ENCODE measurements at regions not wholly inside any gene's neighbourhood (a gene's known extent, or its start where the extent isn't known, plus 50 kb on each side); places are given as distances from the start of the nearest gene placed in this dataset.

GRCh38 chr2:17095340-17095739 lies 422.9 kb downstream of the RAD51AP2 start:
- Histone ChIP-seq H3K27ac (ENCODE audit: low read depth in 2 of 2, low read length in 2 of 2) (no peak overlapping the region), H3K4me3 (ENCODE audit: low read length in 3 of 3) (no peak overlapping the region), H3K36me3 (ENCODE audit: control insufficient read depth in 2 of 3, insufficient read depth in 3 of 3, low read length in 3 of 3) (no peaks in the 10 kb centered on the region), H3K9me3 (ENCODE audit: control insufficient read depth in 2 of 3, insufficient read depth in 1 of 3, low read length in 3 of 3) (no peaks in the 10 kb centered on the region), H3K27me3 (ENCODE audit: control insufficient read depth, insufficient read depth, low read length) (no peaks in the 10 kb centered on the region), H3K4me1 (ENCODE audit: control insufficient read depth in 2 of 3, insufficient read depth in 2 of 3, low read depth in 1 of 3, low read length in 3 of 3) (no peaks in the 10 kb centered on the region), H3K9ac (ENCODE audit: low read length in 3 of 3) (no peak overlapping the region)
- intact Hi-C loops (cut with DNase I) = no loop called here
- no peak for TF ChIP-seq CTCF (IDR thresholded peaks at IDR 0.05; ENCODE audit: borderline replicate concordance, extremely low read depth, insufficient read depth)
- DNase-seq = no peak
- FAIRE-seq = peak; percentile 84

GRCh38 chr2:17093712-17094111 lies 424.5 kb downstream of the RAD51AP2 start:
- H3K27me3 ChIP-seq (ENCODE audit: control insufficient read depth, insufficient read depth, low read length) = no peaks in the 10 kb centered on the region
- intact Hi-C loops (cut with DNase I) = no loop called here
- no peak for TF ChIP-seq CTCF (IDR thresholded peaks at IDR 0.05; ENCODE audit: borderline replicate concordance, extremely low read depth, insufficient read depth)
- FAIRE-seq (no peak), DNase-seq (no peak)
- H3K36me3 ChIP-seq (ENCODE audit: control insufficient read depth in 2 of 3, insufficient read depth in 3 of 3, low read length in 3 of 3) = no peaks in the 10 kb centered on the region
- H3K9me3 ChIP-seq (ENCODE audit: control insufficient read depth in 2 of 3, insufficient read depth in 1 of 3, low read length in 3 of 3) = no peaks in the 10 kb centered on the region
- H3K4me3 ChIP-seq (ENCODE audit: low read length in 3 of 3) = no peak overlapping the region
- H3K4me1 ChIP-seq (ENCODE audit: control insufficient read depth in 2 of 3, insufficient read depth in 2 of 3, low read depth in 1 of 3, low read length in 3 of 3) = no peaks in the 10 kb centered on the region
- H3K9ac ChIP-seq (ENCODE audit: low read length in 3 of 3) = no peak overlapping the region
- H3K27ac ChIP-seq (ENCODE audit: low read depth in 2 of 2, low read length in 2 of 2) = no peak overlapping the region

GRCh38 chr2:17086990-17087389 lies 421.4 kb upstream of the CYRIA start:
- H3K36me3 ChIP-seq (ENCODE audit: control insufficient read depth in 2 of 3, insufficient read depth in 3 of 3, low read length in 3 of 3) = no peaks in the 10 kb centered on the region
- H3K27me3 ChIP-seq (ENCODE audit: control insufficient read depth, insufficient read depth, low read length) = no peaks in the 10 kb centered on the region
- no peak for FAIRE-seq
- no peaks in the 10 kb centered on the region for H3K9me3 ChIP-seq (ENCODE audit: control insufficient read depth in 2 of 3, insufficient read depth in 1 of 3, low read length in 3 of 3)
- no peaks in the 10 kb centered on the region for H3K4me1 ChIP-seq (ENCODE audit: control insufficient read depth in 2 of 3, insufficient read depth in 2 of 3, low read depth in 1 of 3, low read length in 3 of 3)
- intact Hi-C loops (cut with DNase I) = no loop called here
- no peak for DNase-seq
- no peak overlapping the region for H3K4me3 ChIP-seq (ENCODE audit: low read length in 3 of 3)
- TF ChIP-seq CTCF (IDR thresholded peaks at IDR 0.05; ENCODE audit: borderline replicate concordance, extremely low read depth, insufficient read depth) = no peak
- no peak overlapping the region for H3K9ac ChIP-seq (ENCODE audit: low read length in 3 of 3)
- no peak overlapping the region for H3K27ac ChIP-seq (ENCODE audit: low read depth in 2 of 2, low read length in 2 of 2)

- no peak for DNase-seq
- Histone ChIP-seq H3K9me3 (ENCODE audit: control insufficient read depth in 2 of 3, insufficient read depth in 1 of 3, low read length in 3 of 3) (no peaks in the 10 kb centered on the region), H3K4me1 (ENCODE audit: control insufficient read depth in 2 of 3, insufficient read depth in 2 of 3, low read depth in 1 of 3, low read length in 3 of 3) (no peaks in the 10 kb centered on the region), H3K4me3 (ENCODE audit: low read length in 3 of 3) (no peak overlapping the region), H3K9ac (ENCODE audit: low read length in 3 of 3) (no peak overlapping the region), H3K27me3 (ENCODE audit: control insufficient read depth, insufficient read depth, low read length) (no peaks in the 10 kb centered on the region), H3K27ac (ENCODE audit: low read depth in 2 of 2, low read length in 2 of 2) (no peak overlapping the region), H3K36me3 (ENCODE audit: control insufficient read depth in 2 of 3, insufficient read depth in 3 of 3, low read length in 3 of 3) (no peaks in the 10 kb centered on the region)
- no peak for FAIRE-seq
- intact Hi-C loops (cut with DNase I) = no loop called here
- TF ChIP-seq CTCF (IDR thresholded peaks at IDR 0.05; ENCODE audit: borderline replicate concordance, extremely low read depth, insufficient read depth) = no peak
Measured at GRCh38 chr2:17085546-17086202, 420.0 kb upstream of the CYRIA start.
